H9 (cell line): ENCODE measurements at regions not wholly inside any gene's neighbourhood (a gene's known extent, or its start where the extent isn't known, plus 50 kb on each side); places are given as distances from the start of the nearest gene placed in this dataset.

Source experiments
- DNase-seq: peaks from one replicate; pipeline ENCODE4 v3.0.0-alpha.2; 2017
- H2AFZ ChIP-seq: one replicate; pipeline ENCODE4 v1.6.1; 2013; ENCODE audit warnings: mild to moderate bottlenecking, low read length, control low read depth, moderate library complexity
- H2AK5ac ChIP-seq: 2 replicates; pipeline ENCODE4 v1.6.1; 2013; ENCODE audit warnings: low read length, control low read depth, mixed read lengths; ENCODE audit not compliant: insufficient read length
- H2BK120ac ChIP-seq: one replicate; pipeline ENCODE4 v1.6.1; 2013; ENCODE audit warnings: low read depth, mild to moderate bottlenecking, low read length, control low read depth, inconsistent platforms; ENCODE audit not compliant: poor library complexity, severe bottlenecking
- H2BK12ac ChIP-seq: 2 replicates; pipeline ENCODE4 v1.6.1; 2013; ENCODE audit warnings: low read length, control low read depth, mixed read lengths, low read depth; ENCODE audit not compliant: insufficient read length
- H2BK15ac ChIP-seq: 2 replicates; pipeline ENCODE4 v1.6.1; 2013; ENCODE audit warnings: low read depth, low read length, control low read depth
- H2BK20ac ChIP-seq: one replicate; pipeline ENCODE4 v1.6.1; 2013; ENCODE audit warnings: low read depth, mild to moderate bottlenecking, low read length, control low read depth, inconsistent platforms; ENCODE audit not compliant: poor library complexity, severe bottlenecking
- H2BK5ac ChIP-seq: 2 replicates; pipeline ENCODE4 v1.6.1; 2013; ENCODE audit warnings: low read length, control low read depth, mixed read lengths; ENCODE audit not compliant: insufficient read length
- H3K14ac ChIP-seq: 2 replicates; pipeline ENCODE4 v1.6.1; 2013; ENCODE audit warnings: low read length, control low read depth; ENCODE audit not compliant: insufficient read depth
- H3K18ac ChIP-seq: 2 replicates; pipeline ENCODE4 v1.6.1; 2013; ENCODE audit warnings: low read depth, mild to moderate bottlenecking, mixed read lengths, low read length, control low read depth; ENCODE audit not compliant: insufficient read length
- H3K23ac ChIP-seq: 2 replicates; pipeline ENCODE4 v1.6.1; 2013; ENCODE audit warnings: low read length, control low read depth, mixed read lengths, low read depth; ENCODE audit not compliant: insufficient read length
- H3K23me2 ChIP-seq: 2 replicates; pipeline ENCODE4 v1.6.1; 2013; ENCODE audit warnings: low read depth, mild to moderate bottlenecking, mixed read lengths, low read length, control low read depth; ENCODE audit not compliant: insufficient read length, poor library complexity, severe bottlenecking
- H3K27ac ChIP-seq: 2 replicates; pipeline ENCODE4 v1.5.1; 2013; ENCODE audit warnings: low read length, control low read depth, mixed read lengths, low read depth; ENCODE audit not compliant: insufficient read length
- H3K27me3 ChIP-seq: 2 replicates; pipeline ENCODE4 v1.6.1; 2013; ENCODE audit warnings: low read length, control low read depth, inconsistent platforms; ENCODE audit not compliant: insufficient read depth
- H3K4ac ChIP-seq: 2 replicates; pipeline ENCODE4 v1.6.1; 2013; ENCODE audit warnings: low read depth, mild to moderate bottlenecking, control low read depth, inconsistent platforms, low read length, moderate library complexity
- H3K4me1 ChIP-seq: 2 replicates; pipeline ENCODE4 v1.6.1; 2013; ENCODE audit warnings: low read length, control low read depth, inconsistent platforms; ENCODE audit not compliant: insufficient read depth
- H3K4me2 ChIP-seq: 2 replicates; pipeline ENCODE4 v1.6.1; 2013; ENCODE audit warnings: low read length, control low read depth, mixed read lengths; ENCODE audit not compliant: insufficient read length, insufficient read depth
- H3K56ac ChIP-seq: 2 replicates; pipeline ENCODE4 v1.6.1; 2013; ENCODE audit warnings: low read depth, mild to moderate bottlenecking, mixed read lengths, low read length, control low read depth; ENCODE audit not compliant: insufficient read length
- H3K79me1 ChIP-seq: 2 replicates; pipeline ENCODE4 v1.6.1; 2013; ENCODE audit warnings: low read depth, mild to moderate bottlenecking, moderate library complexity, low read length, control low read depth, inconsistent platforms; ENCODE audit not compliant: insufficient read depth, poor library complexity, severe bottlenecking
- H3K79me2 ChIP-seq: 2 replicates; pipeline ENCODE4 v1.6.1; 2013; ENCODE audit warnings: low read length, control low read depth, inconsistent platforms; ENCODE audit not compliant: insufficient read depth
- H3K9ac ChIP-seq: 2 replicates; pipeline ENCODE4 v1.6.1; 2013; ENCODE audit warnings: low read length, control low read depth, mixed read lengths; ENCODE audit not compliant: insufficient read length; ENCODE audit errors: extremely low read depth
- H3K9me3 ChIP-seq: one replicate; pipeline ENCODE4 v1.6.1; 2013; ENCODE audit warnings: low read depth, low read length, inconsistent platforms; ENCODE audit not compliant: control insufficient read depth
- H3T11ph ChIP-seq: one replicate; pipeline ENCODE4 v1.6.1; 2013; ENCODE audit warnings: mild to moderate bottlenecking, low read length, control low read depth, inconsistent platforms
- H4K20me1 ChIP-seq: one replicate; pipeline ENCODE4 v1.6.1; 2013; ENCODE audit not compliant: control insufficient read depth, insufficient read length, insufficient read depth
- H4K5ac ChIP-seq: 2 replicates; pipeline ENCODE4 v1.6.1; 2013; ENCODE audit warnings: low read depth, mild to moderate bottlenecking, mixed read lengths, low read length, control low read depth; ENCODE audit not compliant: insufficient read length
- H4K8ac ChIP-seq: replicated peaks from 2 replicates; pipeline ENCODE4 v1.6.1; 2013; ENCODE audit warnings: low read length, control low read depth, mixed read lengths, low read depth; ENCODE audit not compliant: insufficient read length
- H4K91ac ChIP-seq: 2 replicates; pipeline ENCODE4 v1.6.1; 2013; ENCODE audit warnings: low read depth, mild to moderate bottlenecking, moderate library complexity, mixed read lengths, low read length, control low read depth; ENCODE audit not compliant: insufficient read length
- H3K27ac Mint-ChIP-seq, 3 experiments: 2 replicates in 2 of 3; 3 replicates in 1 of 3; pipeline ENCODE4 v1.8.0; 2020 to 2021; ENCODE audit warnings: mixed read lengths in 3 of 3, mild to moderate bottlenecking in 1 of 3, moderate library complexity in 1 of 3
- H3K27me3 Mint-ChIP-seq: 2 replicates; pipeline ENCODE4 v1.8.0; 2021; ENCODE audit warnings: low read depth, mild to moderate bottlenecking, moderate library complexity, mixed read lengths
- H3K36me3 Mint-ChIP-seq, 3 experiments: 2 replicates in 2 of 3; 3 replicates in 1 of 3; pipeline ENCODE4 v1.8.0; 2020 to 2021; ENCODE audit warnings: low read depth in 3 of 3, mixed read lengths in 3 of 3; ENCODE audit not compliant: insufficient read depth in 1 of 3
- H3K4me1 Mint-ChIP-seq, 2 experiments: 2 replicates each; pipeline ENCODE4 v1.8.0; 2020; ENCODE audit warnings: mixed read lengths in 2 of 2
- H3K4me3 Mint-ChIP-seq, 2 experiments: 2 replicates in 1 of 2; 3 replicates in 1 of 2; pipeline ENCODE4 v1.8.0; 2020 to 2021; ENCODE audit warnings: mild to moderate bottlenecking in 2 of 2, mixed read lengths in 2 of 2, moderate library complexity in 1 of 2
- H3K9me3 Mint-ChIP-seq, 2 experiments: 2 replicates in 1 of 2; 3 replicates in 1 of 2; pipeline ENCODE4 v1.8.0; 2020; ENCODE audit warnings: mild to moderate bottlenecking in 2 of 2, mixed read lengths in 2 of 2, moderate library complexity in 1 of 2
- WGBS: extraction: QIAGEN DNeasy Blood & Tissue Kit; methylation state at CpG from one replicate; pipeline ENCODE4 v1.1.7; 2013; ENCODE audit warnings: missing lambda C conversion rate, low lambda C conversion rate, mixed read lengths; ENCODE audit not compliant: insufficient read length; ENCODE audit errors: extremely low coverage; 5-methylcytosine and 5-hydroxymethylcytosine counted together
- TF ChIP-seq, protein P1 (sequence below): fragments of 200-600 bp; sonication (generic); conservative IDR thresholded peaks from 3 replicates; pipeline ENCODE4 v1.8.0; 2021; ENCODE audit warnings: antibody characterized with exemption, mild to moderate bottlenecking

DNA sequence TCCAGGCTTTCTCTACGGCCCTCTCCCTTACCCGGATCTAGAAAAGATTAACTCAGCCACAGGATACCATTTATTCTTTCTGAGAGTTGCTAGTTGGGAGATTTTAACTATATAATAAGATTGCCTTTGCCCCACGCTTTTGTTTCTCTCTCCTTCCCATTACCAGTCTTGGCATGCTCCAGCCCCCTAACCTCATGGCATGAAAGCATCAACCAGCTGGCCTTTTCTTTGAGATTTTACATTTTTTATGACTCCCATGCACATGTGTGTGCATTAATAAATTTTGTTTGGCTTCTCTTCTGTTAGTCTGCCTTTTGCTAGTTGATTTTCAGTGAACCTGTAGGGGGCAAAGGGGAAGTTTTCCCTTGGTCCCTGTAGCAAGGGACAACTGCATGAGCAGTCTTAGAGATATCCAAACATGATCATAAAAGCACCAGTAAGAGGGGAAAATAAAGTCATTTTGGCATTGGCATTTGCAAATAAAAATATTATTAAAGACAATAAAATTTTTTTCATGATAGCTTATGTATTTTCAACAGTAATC, 73.6 kb downstream of the OXSM start:
- H4K5ac ChIP-seq: no peak overlapping the region
- no peak overlapping the region for H2BK15ac ChIP-seq
- H3K18ac ChIP-seq: no peak overlapping the region
- no peaks in the 10 kb centered on the region for H3K79me1 ChIP-seq
- H3K56ac ChIP-seq: no peak overlapping the region
- TF ChIP-seq, protein P1, sequence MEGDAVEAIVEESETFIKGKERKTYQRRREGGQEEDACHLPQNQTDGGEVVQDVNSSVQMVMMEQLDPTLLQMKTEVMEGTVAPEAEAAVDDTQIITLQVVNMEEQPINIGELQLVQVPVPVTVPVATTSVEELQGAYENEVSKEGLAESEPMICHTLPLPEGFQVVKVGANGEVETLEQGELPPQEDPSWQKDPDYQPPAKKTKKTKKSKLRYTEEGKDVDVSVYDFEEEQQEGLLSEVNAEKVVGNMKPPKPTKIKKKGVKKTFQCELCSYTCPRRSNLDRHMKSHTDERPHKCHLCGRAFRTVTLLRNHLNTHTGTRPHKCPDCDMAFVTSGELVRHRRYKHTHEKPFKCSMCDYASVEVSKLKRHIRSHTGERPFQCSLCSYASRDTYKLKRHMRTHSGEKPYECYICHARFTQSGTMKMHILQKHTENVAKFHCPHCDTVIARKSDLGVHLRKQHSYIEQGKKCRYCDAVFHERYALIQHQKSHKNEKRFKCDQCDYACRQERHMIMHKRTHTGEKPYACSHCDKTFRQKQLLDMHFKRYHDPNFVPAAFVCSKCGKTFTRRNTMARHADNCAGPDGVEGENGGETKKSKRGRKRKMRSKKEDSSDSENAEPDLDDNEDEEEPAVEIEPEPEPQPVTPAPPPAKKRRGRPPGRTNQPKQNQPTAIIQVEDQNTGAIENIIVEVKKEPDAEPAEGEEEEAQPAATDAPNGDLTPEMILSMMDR: peak; percentile 53
- H4K20me1 ChIP-seq: no peaks in the 10 kb centered on the region
- no peak overlapping the region for H3K4me2 ChIP-seq
- no peak overlapping the region for H2BK120ac ChIP-seq
- no peak overlapping the region for H3K4ac ChIP-seq
- no peaks in the 10 kb centered on the region for H3K23me2 ChIP-seq
- no peak overlapping the region for H2AFZ ChIP-seq
- no peak overlapping the region for H3K4me3 Mint-ChIP-seq
- H2BK12ac ChIP-seq: no peak overlapping the region
- no peak overlapping the region for H3T11ph ChIP-seq
- peaks cover 2 to 13% (median 7%) of the 10 kb centered on the region in 3 experiments; a peak in 5 of 7 replicates for H3K36me3 Mint-ChIP-seq
- no CpG with 5 or more reads among the region's 3 CpGs for WGBS
- no peaks in the 10 kb centered on the region for H3K4me1 ChIP-seq
- no peaks in the 10 kb centered on the region for H3K27me3 Mint-ChIP-seq
- no peaks in the 10 kb centered on the region for H3K9me3 ChIP-seq
- no peak overlapping the region for H2BK20ac ChIP-seq
- H3K23ac ChIP-seq: no peak overlapping the region
- no peak for DNase-seq
- no peak overlapping the region for H2AK5ac ChIP-seq
- no peak overlapping the region for H4K91ac ChIP-seq
- no peak overlapping the region for H3K9ac ChIP-seq
- H4K8ac ChIP-seq: no peak overlapping the region
- H3K27ac Mint-ChIP-seq: peak overlapping the region in 1 of 3 experiments; percentile 58; a peak in 2 of 7 replicates
- no peak overlapping the region for H2BK5ac ChIP-seq
- H3K14ac ChIP-seq: no peak overlapping the region
- H3K4me1 Mint-ChIP-seq: peaks cover 17 to 18% of the 10 kb centered on the region in 2 experiments
- peaks cover 14 to 16% of the 10 kb centered on the region in 2 experiments for H3K9me3 Mint-ChIP-seq
- H3K27me3 ChIP-seq: no peaks in the 10 kb centered on the region
- no peaks in the 10 kb centered on the region for H3K79me2 ChIP-seq
- no peak overlapping the region for H3K27ac ChIP-seq
